ENCODE measurements at regions not wholly inside any gene's neighbourhood (a gene's known extent, or its start where the extent isn't known, plus 50 kb on each side); places are given as distances from the start of the nearest gene placed in this dataset.
"Not testable (repeated sequence)": the region's sequence is repeated elsewhere in the genome, so short reads cannot be mapped to it uniquely, and the experiment has no call there.

DNA sequence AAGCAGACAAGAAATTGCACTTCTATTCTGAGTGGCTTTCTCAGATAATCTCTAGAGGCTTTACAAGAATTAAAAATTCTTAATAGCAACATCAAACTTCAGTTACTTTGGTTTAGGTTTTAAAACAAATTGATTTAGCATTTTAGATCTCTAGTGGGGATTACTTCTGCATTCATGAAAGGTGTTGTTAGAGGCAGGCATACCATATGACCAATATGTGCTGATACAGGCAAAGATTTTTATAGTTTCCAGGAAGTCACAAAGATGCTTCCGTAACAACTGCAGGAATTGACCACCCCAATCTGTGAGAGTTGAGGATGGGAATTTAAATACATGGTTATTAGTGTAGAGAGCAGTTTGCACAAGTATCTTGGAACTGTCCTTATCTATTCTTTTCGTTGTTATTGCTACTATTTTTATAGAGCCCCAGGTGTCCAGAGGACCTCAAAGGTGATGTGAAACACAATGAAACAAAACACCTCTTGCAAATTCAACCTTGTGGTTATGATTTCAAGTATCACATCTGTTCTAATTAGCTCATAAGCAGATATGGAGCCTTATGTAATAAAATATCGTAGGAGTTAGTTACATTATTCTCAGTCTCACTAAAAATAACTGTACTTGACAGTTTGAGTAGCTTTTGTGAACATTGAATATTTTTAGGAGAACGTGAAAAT lies 512.7 kb upstream of the ADGRL4 start:
- Histone ChIP-seq H3K4me3 (ENCODE audit: low read depth in 1 of 2, low read length in 2 of 2) (no peak overlapping the region), H3K27me3 (ENCODE audit: control insufficient read depth in 1 of 2, insufficient read depth in 2 of 2, low read length in 2 of 2) (no peaks in the 10 kb centered on the region), H3K4me1 (ENCODE audit: control insufficient read depth in 1 of 2, insufficient read depth in 2 of 2, low read length in 2 of 2) (no peaks in the 10 kb centered on the region), H3K27ac (ENCODE audit: low read depth, low read length) (no peak overlapping the region), H3K9ac (ENCODE audit: low read depth in 1 of 2, low read length in 2 of 2) (no peak overlapping the region), H3K9me3 (ENCODE audit: control insufficient read depth in 1 of 2, low read length in 2 of 2) (no peaks in the 10 kb centered on the region), H3K36me3 (ENCODE audit: control insufficient read depth in 1 of 2, insufficient read depth in 2 of 2, low read length in 2 of 2) (no peaks in the 10 kb centered on the region)

DNA sequence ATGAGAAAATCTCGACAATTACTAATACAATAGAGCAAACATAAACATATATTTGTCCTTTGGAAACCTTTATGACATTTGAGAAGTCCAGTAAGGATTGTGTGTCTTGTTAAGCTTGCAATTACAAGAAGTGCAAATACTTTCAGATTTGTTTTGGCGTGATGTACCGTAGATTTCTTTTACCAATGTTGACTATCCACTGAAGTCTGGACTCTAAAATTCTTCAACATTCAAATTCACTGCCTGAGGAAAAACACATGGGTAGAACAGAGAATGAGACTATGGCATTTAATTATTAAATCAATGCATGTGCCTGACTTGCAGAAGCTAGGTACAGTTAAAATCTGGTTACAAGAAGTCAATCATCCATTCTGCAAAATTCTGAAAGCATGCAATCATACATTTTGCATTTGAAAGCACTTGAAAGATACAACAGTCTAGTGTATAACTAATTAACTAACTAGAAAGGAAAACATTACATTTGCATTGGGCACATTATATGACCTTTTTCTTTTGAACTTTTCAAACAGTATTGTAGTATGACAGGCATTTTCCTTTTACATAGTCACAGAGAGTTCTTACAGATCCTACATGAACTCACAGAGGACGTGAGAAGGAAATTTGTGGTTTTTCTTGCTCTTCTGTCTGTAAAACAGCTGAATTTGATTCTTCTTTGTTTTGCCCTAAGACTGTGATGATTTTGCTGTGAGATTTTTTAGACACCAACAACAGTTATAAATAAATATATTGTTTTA lies 511.1 kb upstream of the ADGRL4 start:
- Histone ChIP-seq H3K27ac (ENCODE audit: low read depth, low read length) (no peak overlapping the region), H3K36me3 (ENCODE audit: control insufficient read depth in 1 of 2, insufficient read depth in 2 of 2, low read length in 2 of 2) (no peaks in the 10 kb centered on the region), H3K27me3 (ENCODE audit: control insufficient read depth in 1 of 2, insufficient read depth in 2 of 2, low read length in 2 of 2) (no peaks in the 10 kb centered on the region), H3K9ac (ENCODE audit: low read depth in 1 of 2, low read length in 2 of 2) (no peak overlapping the region), H3K4me3 (ENCODE audit: low read depth in 1 of 2, low read length in 2 of 2) (no peak overlapping the region), H3K9me3 (ENCODE audit: control insufficient read depth in 1 of 2, low read length in 2 of 2) (no peaks in the 10 kb centered on the region), H3K4me1 (ENCODE audit: control insufficient read depth in 1 of 2, insufficient read depth in 2 of 2, low read length in 2 of 2) (no peaks in the 10 kb centered on the region)

DNA sequence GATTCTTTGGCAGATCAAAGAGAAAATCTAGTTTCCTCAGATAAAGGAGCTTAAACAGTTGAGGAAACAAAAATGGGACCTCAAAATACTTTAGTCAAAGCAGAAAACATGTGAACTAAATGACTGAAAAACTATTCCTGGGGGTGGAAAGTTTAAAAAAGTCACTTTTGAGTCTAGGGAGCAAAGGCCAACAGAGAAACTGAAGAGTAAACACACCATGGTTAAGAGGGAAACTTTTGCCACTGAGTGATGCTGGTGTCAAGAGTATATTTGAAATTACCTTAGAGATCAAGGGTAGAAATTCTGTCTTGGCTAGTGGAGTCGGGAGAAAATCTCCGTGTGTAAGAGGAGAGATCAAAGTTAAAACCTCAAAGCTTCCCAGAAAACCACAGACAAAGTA lies 501.2 kb upstream of the ADGRL4 start:
- Histone ChIP-seq H3K27me3 (ENCODE audit: control insufficient read depth in 1 of 2, insufficient read depth in 2 of 2, low read length in 2 of 2) (no peaks in the 10 kb centered on the region), H3K27ac (ENCODE audit: low read depth, low read length) (no peak overlapping the region), H3K4me1 (ENCODE audit: control insufficient read depth in 1 of 2, insufficient read depth in 2 of 2, low read length in 2 of 2) (no peaks in the 10 kb centered on the region), H3K4me3 (ENCODE audit: low read depth in 1 of 2, low read length in 2 of 2) (no peak overlapping the region), H3K9ac (ENCODE audit: low read depth in 1 of 2, low read length in 2 of 2) (no peak overlapping the region), H3K36me3 (ENCODE audit: control insufficient read depth in 1 of 2, insufficient read depth in 2 of 2, low read length in 2 of 2) (no peaks in the 10 kb centered on the region), H3K9me3 (ENCODE audit: control insufficient read depth in 1 of 2, low read length in 2 of 2) (no peaks in the 10 kb centered on the region)

DNA sequence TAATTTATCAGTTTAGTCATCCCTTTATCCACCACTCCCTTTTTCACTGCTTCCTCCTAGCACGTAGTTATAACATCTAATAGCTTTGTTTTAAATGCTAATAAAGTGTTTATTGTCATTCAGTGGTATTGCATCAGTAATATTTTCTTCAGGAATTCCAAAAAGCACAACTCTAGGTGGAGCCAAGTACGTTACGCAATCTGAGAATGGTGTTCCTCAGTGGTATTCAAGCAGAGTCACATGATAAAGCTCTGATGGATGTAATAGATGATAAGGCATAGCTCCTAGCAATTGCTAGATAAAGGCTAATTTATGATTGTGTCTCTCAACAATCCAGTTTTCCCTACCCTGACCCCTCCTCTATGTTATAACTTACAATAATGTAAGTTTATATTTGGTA lies 494.6 kb upstream of the ADGRL4 start:
- H3K36me3 ChIP-seq (ENCODE audit: control insufficient read depth in 1 of 2, insufficient read depth in 2 of 2, low read length in 2 of 2) = no peaks in the 10 kb centered on the region
- H3K27me3 ChIP-seq (ENCODE audit: control insufficient read depth in 1 of 2, insufficient read depth in 2 of 2, low read length in 2 of 2) = no peaks in the 10 kb centered on the region
- H3K4me1 ChIP-seq (ENCODE audit: control insufficient read depth in 1 of 2, insufficient read depth in 2 of 2, low read length in 2 of 2) = no peaks in the 10 kb centered on the region
- H3K27ac ChIP-seq (ENCODE audit: low read depth, low read length) = no peak overlapping the region
- H3K9ac ChIP-seq (ENCODE audit: low read depth in 1 of 2, low read length in 2 of 2) = no peak overlapping the region
- no peaks in the 10 kb centered on the region for H3K9me3 ChIP-seq (ENCODE audit: control insufficient read depth in 1 of 2, low read length in 2 of 2)
- no peak overlapping the region for H3K4me3 ChIP-seq (ENCODE audit: low read depth in 1 of 2, low read length in 2 of 2)

GRCh38 chr1:79499541-79499940 lies 493.0 kb upstream of the ADGRL4 start:
- Histone ChIP-seq H3K9me3 (ENCODE audit: control insufficient read depth in 1 of 2, low read length in 2 of 2) (no peaks in the 10 kb centered on the region), H3K36me3 (ENCODE audit: control insufficient read depth in 1 of 2, insufficient read depth in 2 of 2, low read length in 2 of 2) (no peaks in the 10 kb centered on the region), H3K4me1 (ENCODE audit: control insufficient read depth in 1 of 2, insufficient read depth in 2 of 2, low read length in 2 of 2) (no peaks in the 10 kb centered on the region), H3K9ac (ENCODE audit: low read depth in 1 of 2, low read length in 2 of 2) (no peak overlapping the region), H3K4me3 (ENCODE audit: low read depth in 1 of 2, low read length in 2 of 2) (no peak overlapping the region), H3K27ac (ENCODE audit: low read depth, low read length) (no peak overlapping the region), H3K27me3 (ENCODE audit: control insufficient read depth in 1 of 2, insufficient read depth in 2 of 2, low read length in 2 of 2) (no peaks in the 10 kb centered on the region)

DNA sequence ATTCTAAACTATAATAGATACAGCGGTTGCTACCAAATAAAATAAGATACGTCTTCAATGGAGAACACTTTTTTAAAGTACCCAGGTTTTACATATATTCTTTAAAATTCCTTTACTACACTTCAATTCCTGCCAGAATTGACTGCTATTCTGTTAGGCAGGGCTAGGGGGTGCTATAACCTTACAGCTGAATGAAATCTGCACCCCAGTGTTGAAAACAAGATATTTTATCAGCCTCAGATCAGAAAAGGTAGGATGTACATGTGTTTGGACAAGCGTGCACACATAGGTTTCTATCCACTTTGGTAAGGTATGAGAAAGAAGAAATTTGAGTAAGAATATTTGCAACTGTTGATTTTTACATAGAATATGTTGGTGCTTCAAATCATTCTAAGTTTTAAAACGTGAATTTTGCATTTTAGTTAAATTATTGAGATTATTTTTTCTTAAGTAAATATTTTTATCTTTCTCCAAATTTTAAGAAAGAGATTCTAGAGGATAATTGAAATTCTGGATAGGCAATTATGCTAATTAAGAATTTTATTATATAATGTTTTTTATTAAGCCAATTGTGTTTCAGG lies 490.8 kb upstream of the ADGRL4 start:
- Histone ChIP-seq H3K9me3 (ENCODE audit: control insufficient read depth in 1 of 2, low read length in 2 of 2) (no peaks in the 10 kb centered on the region), H3K27me3 (ENCODE audit: control insufficient read depth in 1 of 2, insufficient read depth in 2 of 2, low read length in 2 of 2) (no peaks in the 10 kb centered on the region), H3K27ac (ENCODE audit: low read depth, low read length) (no peak overlapping the region), H3K9ac (ENCODE audit: low read depth in 1 of 2, low read length in 2 of 2) (no peak overlapping the region), H3K4me3 (ENCODE audit: low read depth in 1 of 2, low read length in 2 of 2) (no peak overlapping the region), H3K4me1 (ENCODE audit: control insufficient read depth in 1 of 2, insufficient read depth in 2 of 2, low read length in 2 of 2) (no peaks in the 10 kb centered on the region), H3K36me3 (ENCODE audit: control insufficient read depth in 1 of 2, insufficient read depth in 2 of 2, low read length in 2 of 2) (no peaks in the 10 kb centered on the region)

DNA sequence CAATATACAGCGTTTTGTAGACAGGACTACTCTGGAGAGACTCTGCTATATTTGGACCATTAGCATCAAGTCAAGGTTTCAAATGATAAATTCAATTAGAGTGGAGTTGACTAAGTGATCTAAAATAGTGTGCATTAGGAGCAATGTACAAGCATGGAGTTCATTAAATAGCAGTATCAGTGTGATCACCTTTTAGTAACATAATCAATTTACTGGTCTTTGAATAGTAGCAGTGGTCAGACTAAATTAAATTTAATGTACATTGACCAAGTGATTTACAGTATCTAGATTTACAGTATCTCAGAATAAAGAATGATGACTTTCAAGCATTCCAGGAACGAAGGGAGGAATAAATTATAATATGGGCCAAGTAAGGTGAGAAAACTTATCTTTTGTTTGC lies 489.6 kb upstream of the ADGRL4 start:
- H3K9ac ChIP-seq (ENCODE audit: low read depth in 1 of 2, low read length in 2 of 2) = no peak overlapping the region
- no peak overlapping the region for H3K4me3 ChIP-seq (ENCODE audit: low read depth in 1 of 2, low read length in 2 of 2)
- H3K27me3 ChIP-seq (ENCODE audit: control insufficient read depth in 1 of 2, insufficient read depth in 2 of 2, low read length in 2 of 2) = no peaks in the 10 kb centered on the region
- H3K27ac ChIP-seq (ENCODE audit: low read depth, low read length) = no peak overlapping the region
- no peaks in the 10 kb centered on the region for H3K36me3 ChIP-seq (ENCODE audit: control insufficient read depth in 1 of 2, insufficient read depth in 2 of 2, low read length in 2 of 2)
- H3K9me3 ChIP-seq (ENCODE audit: control insufficient read depth in 1 of 2, low read length in 2 of 2) = no peaks in the 10 kb centered on the region
- no peaks in the 10 kb centered on the region for H3K4me1 ChIP-seq (ENCODE audit: control insufficient read depth in 1 of 2, insufficient read depth in 2 of 2, low read length in 2 of 2)

DNA sequence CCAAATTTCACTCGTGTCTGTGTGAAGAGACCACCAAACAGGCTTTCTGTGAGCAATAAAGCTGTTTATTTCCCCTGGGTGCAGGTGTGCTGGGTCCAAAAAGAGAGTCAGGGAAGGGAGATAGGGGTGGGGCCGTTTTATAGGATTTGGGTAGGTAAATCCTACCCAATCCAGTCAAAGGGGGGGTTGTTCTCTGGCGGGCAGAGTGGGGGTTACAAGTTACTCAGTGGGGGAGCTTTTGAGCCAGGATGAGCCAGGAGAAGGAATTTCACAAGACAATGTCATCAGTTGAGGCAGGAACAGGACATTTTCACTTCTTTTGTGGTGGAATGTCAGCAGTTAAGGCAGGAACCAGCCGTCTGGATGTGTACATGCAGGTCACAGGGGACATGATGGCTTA lies 487.2 kb upstream of the ADGRL4 start:
- H3K27me3 ChIP-seq (ENCODE audit: control insufficient read depth in 1 of 2, insufficient read depth in 2 of 2, low read length in 2 of 2); H3K4me3 ChIP-seq (ENCODE audit: low read depth in 1 of 2, low read length in 2 of 2); H3K4me1 ChIP-seq (ENCODE audit: control insufficient read depth in 1 of 2, insufficient read depth in 2 of 2, low read length in 2 of 2); H3K9ac ChIP-seq (ENCODE audit: low read depth in 1 of 2, low read length in 2 of 2); H3K9me3 ChIP-seq (ENCODE audit: control insufficient read depth in 1 of 2, low read length in 2 of 2); H3K27ac ChIP-seq (ENCODE audit: low read depth, low read length); H3K36me3 ChIP-seq (ENCODE audit: control insufficient read depth in 1 of 2, insufficient read depth in 2 of 2, low read length in 2 of 2): not testable (repeated sequence)

DNA sequence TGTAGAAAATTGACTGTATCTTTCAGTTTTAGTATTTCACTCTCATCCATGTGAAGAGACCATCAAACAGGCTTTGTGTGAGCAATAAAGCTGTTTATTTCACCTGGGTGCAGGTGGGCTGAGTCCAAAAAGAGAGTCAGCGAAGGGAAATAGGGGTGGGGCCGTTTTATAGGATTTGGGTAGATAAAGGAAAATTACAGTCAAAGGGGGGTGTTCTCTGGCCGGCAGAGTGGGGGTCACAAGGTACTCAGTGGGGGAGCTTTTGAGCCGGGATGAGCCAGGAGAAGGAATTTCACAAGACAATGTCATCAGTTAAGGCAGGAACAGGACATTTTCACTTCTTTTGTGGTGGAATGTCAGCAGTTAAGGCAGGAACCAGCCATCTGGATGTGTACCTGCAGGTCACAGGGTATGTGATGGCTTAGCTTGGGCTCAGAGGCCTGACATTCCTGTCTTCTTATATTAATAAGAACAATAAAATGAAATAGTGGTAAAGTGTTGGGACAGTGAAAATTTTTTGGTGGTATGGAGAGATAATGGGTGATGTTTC lies 482.1 kb upstream of the ADGRL4 start:
- not testable (repeated sequence) for H3K36me3 ChIP-seq (ENCODE audit: control insufficient read depth in 1 of 2, insufficient read depth in 2 of 2, low read length in 2 of 2)

GRCh38 chr1:79478728-79479373 lies 472.3 kb upstream of the ADGRL4 start:
- Histone ChIP-seq H3K27me3 (ENCODE audit: control insufficient read depth in 1 of 2, insufficient read depth in 2 of 2, low read length in 2 of 2) (no peaks in the 10 kb centered on the region), H3K9me3 (ENCODE audit: control insufficient read depth in 1 of 2, low read length in 2 of 2) (peaks cover 0 to 8% of the 10 kb centered on the region in 2 donors), H3K27ac (ENCODE audit: low read depth, low read length) (no peak overlapping the region), H3K4me1 (ENCODE audit: control insufficient read depth in 1 of 2, insufficient read depth in 2 of 2, low read length in 2 of 2) (no peaks in the 10 kb centered on the region), H3K4me3 (ENCODE audit: low read depth in 1 of 2, low read length in 2 of 2) (no peak overlapping the region), H3K9ac (ENCODE audit: low read depth in 1 of 2, low read length in 2 of 2) (no peak overlapping the region), H3K36me3 (ENCODE audit: control insufficient read depth in 1 of 2, insufficient read depth in 2 of 2, low read length in 2 of 2) (no peaks in the 10 kb centered on the region)

More for the DNA sequence above, 482.1 kb upstream of the ADGRL4 start:
- H3K4me3 ChIP-seq (ENCODE audit: low read depth in 1 of 2, low read length in 2 of 2); H3K4me1 ChIP-seq (ENCODE audit: control insufficient read depth in 1 of 2, insufficient read depth in 2 of 2, low read length in 2 of 2); H3K27me3 ChIP-seq (ENCODE audit: control insufficient read depth in 1 of 2, insufficient read depth in 2 of 2, low read length in 2 of 2); H3K9me3 ChIP-seq (ENCODE audit: control insufficient read depth in 1 of 2, low read length in 2 of 2); H3K9ac ChIP-seq (ENCODE audit: low read depth in 1 of 2, low read length in 2 of 2); H3K27ac ChIP-seq (ENCODE audit: low read depth, low read length): not testable (repeated sequence)
